Mucosa of descending colon (tissue), 3 donors: ENCODE measurements at regions not wholly inside any gene's neighbourhood (a gene's known extent, or its start where the extent isn't known, plus 50 kb on each side); places are given as distances from the start of the nearest gene placed in this dataset.

ENCODE experiments used
- ATAC-seq: fragments of 200-7000 bp; cut with Tn5 transposase; one replicate; pipeline ENCODE4 v1.9.1; 2020; ENCODE audit warnings: mild to moderate bottlenecking, moderate library complexity
- DNase-seq, 3 donors: peaks; one replicate each; pipeline ENCODE4 v3.0.0-alpha.2; 2020
- H3K36me3 ChIP-seq: fragments of 200-600 bp; one replicate; pipeline ENCODE4 v1.8.0; 2021; ENCODE audit warnings: low read depth, mild to moderate bottlenecking
- H3K4me1 ChIP-seq: fragments of 200-600 bp; one replicate; pipeline ENCODE4 v1.8.0; 2021; ENCODE audit warnings: low read depth, mild to moderate bottlenecking
- H3K4me3 ChIP-seq: fragments of 200-600 bp; one replicate; pipeline ENCODE4 v1.8.0; 2021; ENCODE audit warnings: mild to moderate bottlenecking
- H3K9me3 ChIP-seq: fragments of 200-600 bp; one replicate; pipeline ENCODE4 v1.8.0; 2021; ENCODE audit warnings: mild to moderate bottlenecking
- intact Hi-C, 2 donors: fragments of 100-400 bp; cut with DNase I in 1 of 2; cut with micrococcal nuclease in 1 of 2; formaldehyde crosslinking; loops; one replicate each; pipeline versions ENCODE4 v1.11.0 to v1.11.1; 2022; cut with DNase I, micrococcal nuclease
- TF ChIP-seq, protein P1 (sequence below): fragments of 200-600 bp; IDR thresholded peaks from one replicate; pipeline ENCODE4 v1.8.0; 2022; ENCODE audit warnings: antibody characterized with exemption, mild to moderate bottlenecking
- donor health status: DM: no; HTN: no; CAD: no; lungs with moderate emphysema.
- donor health status: DM: no; HTN: no; CAD: no.
- donor health status: DM: no; HTN: yes; CAD: no.

DNA sequence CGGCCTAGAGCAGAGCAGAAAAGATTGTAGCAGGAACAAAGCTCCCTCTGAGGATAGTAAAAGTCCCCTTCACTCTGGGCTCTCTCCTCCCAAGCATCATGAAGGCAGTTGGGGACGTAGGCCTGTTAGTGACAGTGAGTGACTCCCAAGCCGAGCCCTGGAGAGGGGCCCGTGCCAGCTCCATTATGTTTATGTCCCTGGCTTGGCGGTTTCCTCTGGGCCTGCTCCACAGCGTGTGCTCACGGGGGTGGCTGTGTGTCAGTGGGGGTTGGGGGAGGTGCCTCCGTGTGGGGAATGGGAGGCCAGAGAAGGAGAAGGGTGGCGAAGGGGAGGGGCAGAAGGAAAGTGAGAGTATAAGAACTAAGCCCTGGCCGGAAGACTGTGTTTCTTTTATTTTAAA is 170.0 kb upstream of the VASH1 start:
- TF ChIP-seq, protein P1, sequence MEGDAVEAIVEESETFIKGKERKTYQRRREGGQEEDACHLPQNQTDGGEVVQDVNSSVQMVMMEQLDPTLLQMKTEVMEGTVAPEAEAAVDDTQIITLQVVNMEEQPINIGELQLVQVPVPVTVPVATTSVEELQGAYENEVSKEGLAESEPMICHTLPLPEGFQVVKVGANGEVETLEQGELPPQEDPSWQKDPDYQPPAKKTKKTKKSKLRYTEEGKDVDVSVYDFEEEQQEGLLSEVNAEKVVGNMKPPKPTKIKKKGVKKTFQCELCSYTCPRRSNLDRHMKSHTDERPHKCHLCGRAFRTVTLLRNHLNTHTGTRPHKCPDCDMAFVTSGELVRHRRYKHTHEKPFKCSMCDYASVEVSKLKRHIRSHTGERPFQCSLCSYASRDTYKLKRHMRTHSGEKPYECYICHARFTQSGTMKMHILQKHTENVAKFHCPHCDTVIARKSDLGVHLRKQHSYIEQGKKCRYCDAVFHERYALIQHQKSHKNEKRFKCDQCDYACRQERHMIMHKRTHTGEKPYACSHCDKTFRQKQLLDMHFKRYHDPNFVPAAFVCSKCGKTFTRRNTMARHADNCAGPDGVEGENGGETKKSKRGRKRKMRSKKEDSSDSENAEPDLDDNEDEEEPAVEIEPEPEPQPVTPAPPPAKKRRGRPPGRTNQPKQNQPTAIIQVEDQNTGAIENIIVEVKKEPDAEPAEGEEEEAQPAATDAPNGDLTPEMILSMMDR = no peak

DNA sequence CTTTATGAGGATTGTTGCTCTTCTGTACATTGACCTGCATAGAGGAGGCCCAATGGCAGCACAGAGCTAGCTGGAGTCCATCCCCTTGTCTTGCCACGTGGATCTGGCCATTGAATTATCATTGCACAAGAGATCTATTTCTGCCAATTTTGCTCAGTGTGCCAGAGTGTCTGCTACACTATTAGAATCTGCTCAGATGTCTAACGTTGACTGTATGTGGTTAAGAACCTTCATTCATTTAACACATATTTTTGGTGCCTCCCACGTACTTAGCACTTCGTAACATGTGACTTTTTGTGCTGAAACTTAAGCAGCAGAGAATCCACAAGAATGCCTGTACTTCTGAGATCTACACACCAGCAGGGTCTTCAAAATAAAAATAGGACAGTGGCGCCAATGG is 166.0 kb upstream of the VASH1 start:
- Histone ChIP-seq H3K4me3 (no peak overlapping the region), H3K9me3 (no peaks in the 10 kb centered on the region), H3K36me3 (no peaks in the 10 kb centered on the region), H3K4me1 (no peaks in the 10 kb centered on the region)
- DNase-seq (no peak), ATAC-seq (no peak)
- TF ChIP-seq, protein P1 = no peak
- intact Hi-C loops = no loop called here

More for the DNA sequence above, 170.0 kb upstream of the VASH1 start:
- intact Hi-C loops = no loop called here
- ATAC-seq (no peak), DNase-seq (no peak)
- no peaks in the 10 kb centered on the region for H3K36me3 ChIP-seq
- H3K9me3 ChIP-seq = no peaks in the 10 kb centered on the region
- no peak overlapping the region for H3K4me3 ChIP-seq
- H3K4me1 ChIP-seq = no peaks in the 10 kb centered on the region

DNA sequence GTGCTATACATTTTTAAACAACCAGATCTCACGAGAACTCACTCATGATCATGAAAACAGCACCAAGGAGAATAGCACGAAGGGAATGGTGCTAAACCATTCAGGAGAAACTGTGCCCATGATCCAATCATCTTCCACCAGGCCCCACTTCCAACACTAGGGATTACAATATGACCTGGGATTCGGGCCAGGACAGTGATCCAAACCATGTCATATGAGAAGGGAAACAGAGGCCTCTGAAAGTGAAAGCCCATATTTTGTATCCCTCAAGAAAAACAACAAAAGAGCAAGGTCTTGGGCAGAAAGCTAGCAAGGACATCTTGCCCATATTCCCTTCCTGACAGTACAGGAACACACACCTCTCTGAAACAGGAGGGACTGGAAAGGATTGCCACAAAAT is 163.9 kb upstream of the VASH1 start:
- intact Hi-C loops = no loop called here
- Histone ChIP-seq H3K9me3 (no peaks in the 10 kb centered on the region), H3K4me3 (no peak overlapping the region), H3K4me1 (no peaks in the 10 kb centered on the region), H3K36me3 (no peaks in the 10 kb centered on the region)
- TF ChIP-seq, protein P1 = no peak
- no peak for ATAC-seq
- DNase-seq = no peak

GRCh38 chr14:76599141-76599540 is 162.1 kb upstream of the VASH1 start:
- Histone ChIP-seq H3K4me1 (no peaks in the 10 kb centered on the region), H3K4me3 (no peak overlapping the region), H3K36me3 (no peaks in the 10 kb centered on the region), H3K9me3 (no peaks in the 10 kb centered on the region)
- DNase-seq (no peak), ATAC-seq (no peak)
- TF ChIP-seq, protein P1 = no peak
- intact Hi-C loops = no loop called here

- Histone ChIP-seq H3K4me1 (no peaks in the 10 kb centered on the region), H3K9me3 (no peaks in the 10 kb centered on the region), H3K36me3 (no peaks in the 10 kb centered on the region), H3K4me3 (no peak overlapping the region)
- no peak for ATAC-seq
- no peak for DNase-seq
- TF ChIP-seq, protein P1 = no peak
- intact Hi-C loops = no loop called here
Measured at GRCh38 chr14:76599559-76600287, 161.5 kb upstream of the VASH1 start.

- intact Hi-C loops = no loop called here
- TF ChIP-seq, protein P1 = no peak
- Histone ChIP-seq H3K36me3 (no peaks in the 10 kb centered on the region), H3K9me3 (no peaks in the 10 kb centered on the region), H3K4me1 (no peaks in the 10 kb centered on the region), H3K4me3 (no peak overlapping the region)
- ATAC-seq (no peak), DNase-seq (no peak)
Measured at GRCh38 chr14:76603713-76604112, 157.6 kb upstream of the VASH1 start.
